NCI-H2107 treated with DMSO at 0.1 percent for 48 hours (cell line): ENCODE measurements at regions not wholly inside any gene's neighbourhood (a gene's known extent, or its start where the extent isn't known, plus 50 kb on each side); places are given as distances from the start of the nearest gene placed in this dataset.

Source experiments
- DNase-seq: peaks from one replicate; lab custom pipeline; 2025; ENCODE audit not compliant: unreplicated experiment; lab: John Stamatoyannopoulos, UW

DNA sequence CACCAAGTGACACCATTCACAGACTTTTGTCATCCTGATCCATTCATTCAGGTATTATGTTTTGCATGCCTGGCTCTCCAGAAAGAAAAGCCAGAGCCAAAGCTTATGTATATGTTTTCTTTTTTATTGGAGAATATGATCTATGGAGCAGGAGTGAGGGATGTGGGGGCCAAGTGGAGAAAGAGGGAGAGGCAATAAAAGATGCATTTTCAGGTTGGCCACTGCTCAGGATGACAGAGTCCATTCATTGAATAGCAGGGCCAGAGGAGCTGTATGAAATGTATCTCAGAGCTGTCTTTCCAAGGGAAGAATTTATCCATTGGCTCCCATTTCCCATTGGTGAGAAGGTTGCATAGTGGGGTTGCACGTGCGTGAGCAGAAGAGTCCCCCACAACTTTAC lies 416.1 kb downstream of the ATP23 start:
- no peak for DNase-seq

DNA sequence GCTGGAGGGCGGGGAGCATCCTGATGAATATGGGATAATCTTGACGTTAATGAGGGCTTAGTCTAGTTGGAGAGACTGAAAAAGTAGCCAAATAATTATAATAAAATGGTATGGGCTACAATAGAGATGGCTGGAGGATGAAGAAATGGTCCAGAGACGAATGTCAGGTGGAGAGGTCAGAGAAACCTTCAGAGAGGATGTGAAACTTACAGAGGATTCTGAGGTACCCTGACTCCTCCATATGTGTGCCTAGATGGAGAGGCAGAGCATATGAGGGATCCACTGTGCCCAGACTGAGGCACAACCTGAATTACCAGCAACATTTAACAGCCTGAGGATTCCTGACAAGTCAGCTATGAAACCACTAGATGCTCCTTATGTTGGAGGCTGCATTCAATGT lies 417.0 kb downstream of the ATP23 start:
- no peak for DNase-seq

DNA sequence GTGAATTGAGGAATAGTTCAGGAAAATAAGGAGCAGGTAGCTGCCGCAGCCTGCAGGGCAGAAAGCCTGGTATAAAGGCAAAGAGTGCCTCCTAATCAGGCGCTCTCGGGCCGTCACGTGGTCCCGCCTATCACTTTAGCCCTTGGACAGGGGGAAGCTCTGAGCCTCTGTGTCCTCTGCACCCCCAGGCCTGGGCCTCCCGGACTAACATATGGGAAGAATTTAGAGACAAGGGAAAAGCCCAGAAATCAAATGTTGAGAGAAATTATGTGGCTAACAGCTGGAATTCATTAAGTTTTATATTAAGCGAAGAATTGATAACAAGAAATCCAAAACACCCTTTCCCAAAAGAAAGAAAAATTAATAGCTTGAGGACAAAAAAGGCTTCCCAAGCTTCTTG lies 417.7 kb downstream of the ATP23 start:
- DNase-seq: no peak

GRCh38 chr12:58361056-58361455 lies 419.7 kb downstream of the ATP23 start:
- DNase-seq: no peak

GRCh38 chr12:58363971-58364370 lies 422.6 kb downstream of the ATP23 start:
- no peak for DNase-seq

GRCh38 chr12:58364389-58365086 lies 423.2 kb downstream of the ATP23 start:
- no peak for DNase-seq

GRCh38 chr12:58365087-58365390 lies 423.7 kb downstream of the ATP23 start:
- no peak for DNase-seq

DNA sequence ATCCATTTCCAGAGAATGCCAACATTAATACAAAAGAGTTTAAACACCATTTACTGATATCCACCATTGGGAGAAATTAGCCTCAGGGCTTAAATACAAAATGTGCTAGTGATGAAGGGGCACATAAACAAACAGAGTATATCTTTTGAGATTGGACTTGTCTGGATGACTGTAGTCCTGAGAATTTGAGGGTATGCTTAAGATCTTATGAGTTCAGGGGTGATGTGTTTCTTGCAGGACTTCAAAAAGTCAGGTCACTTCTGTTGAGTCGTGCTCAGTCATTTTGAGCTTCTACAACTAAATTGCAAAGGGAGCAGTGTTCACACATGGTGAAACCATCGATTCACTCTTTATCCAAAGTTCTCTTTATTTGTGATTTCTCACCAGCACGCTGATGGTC lies 425.7 kb downstream of the ATP23 start:
- DNase-seq: no peak

DNA sequence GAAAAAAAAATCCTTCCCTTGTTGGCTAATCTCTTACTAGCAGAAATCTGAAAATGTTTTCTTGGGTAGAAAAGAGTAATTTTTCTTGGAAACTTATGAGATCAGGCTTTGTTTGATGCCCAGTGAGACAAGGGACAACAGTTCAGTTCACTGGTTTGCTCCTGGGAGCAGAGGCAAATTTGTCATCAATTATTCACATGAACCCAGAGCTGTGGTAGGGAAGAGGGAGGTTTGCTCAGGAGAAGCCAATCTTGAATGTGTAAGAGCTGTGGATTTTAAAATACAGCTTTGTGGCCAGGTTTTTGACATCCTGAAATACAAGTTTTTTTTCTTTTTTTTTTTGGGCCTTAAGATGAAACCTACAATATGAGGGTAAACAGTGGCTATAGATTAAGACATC lies 426.6 kb downstream of the ATP23 start:
- no peak for DNase-seq

DNA sequence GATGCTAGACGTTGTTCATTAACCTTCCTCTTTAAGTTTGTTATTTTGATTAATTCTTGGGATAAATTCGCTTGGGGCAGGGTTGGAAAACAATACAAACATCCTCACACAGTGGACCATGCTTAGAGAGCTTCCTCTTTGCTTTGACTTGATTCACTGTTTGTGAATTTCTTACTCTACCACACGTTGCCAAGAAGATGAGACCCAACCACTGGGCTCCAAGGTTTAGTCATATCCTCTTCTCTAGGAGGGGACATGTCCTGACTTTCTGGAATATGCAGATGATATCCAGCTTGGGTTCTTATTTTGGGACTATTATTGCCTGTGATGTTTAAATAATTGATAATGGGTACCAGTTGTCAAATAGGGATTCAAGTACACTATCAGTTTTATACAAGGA lies 428.2 kb downstream of the ATP23 start:
- DNase-seq: no peak

DNA sequence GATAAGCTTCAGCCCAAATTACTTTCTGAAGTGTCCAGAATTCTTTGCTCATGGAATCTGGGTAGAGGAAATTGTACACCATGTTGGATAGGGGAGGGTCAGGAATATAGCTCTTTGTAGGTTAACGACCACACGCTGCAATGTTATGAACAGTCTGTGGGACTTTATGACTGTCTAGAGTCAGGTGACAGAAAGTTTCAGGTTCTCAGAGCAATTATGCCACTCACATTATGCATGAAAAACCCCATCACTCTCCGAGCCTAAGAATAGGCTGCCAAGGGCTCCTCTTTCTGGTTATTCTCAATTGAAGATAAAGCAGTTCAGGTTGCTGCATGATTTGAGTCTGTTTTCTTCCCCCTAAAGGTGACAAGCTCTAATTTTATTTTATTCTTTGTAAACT lies 430.9 kb downstream of the ATP23 start:
- no peak for DNase-seq

DNA sequence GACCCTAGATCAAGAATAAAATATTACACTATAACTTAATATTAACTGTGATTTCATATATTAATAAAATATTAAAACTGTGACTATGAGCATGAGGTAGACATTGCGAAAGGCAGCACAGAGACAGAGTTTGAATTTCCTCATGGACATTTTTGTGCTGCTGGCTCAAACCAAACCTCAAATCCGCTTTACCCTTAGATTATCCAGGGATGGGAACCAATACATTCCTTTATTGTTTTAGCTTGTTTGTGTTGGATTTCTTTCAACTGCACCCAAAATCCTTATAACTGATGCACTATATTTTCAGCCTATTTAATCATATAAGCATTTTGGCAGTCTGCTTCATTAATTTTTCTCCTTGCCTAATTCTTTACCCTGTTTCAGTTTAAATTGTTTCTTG lies 436.7 kb downstream of the ATP23 start:
- no peak for DNase-seq

DNA sequence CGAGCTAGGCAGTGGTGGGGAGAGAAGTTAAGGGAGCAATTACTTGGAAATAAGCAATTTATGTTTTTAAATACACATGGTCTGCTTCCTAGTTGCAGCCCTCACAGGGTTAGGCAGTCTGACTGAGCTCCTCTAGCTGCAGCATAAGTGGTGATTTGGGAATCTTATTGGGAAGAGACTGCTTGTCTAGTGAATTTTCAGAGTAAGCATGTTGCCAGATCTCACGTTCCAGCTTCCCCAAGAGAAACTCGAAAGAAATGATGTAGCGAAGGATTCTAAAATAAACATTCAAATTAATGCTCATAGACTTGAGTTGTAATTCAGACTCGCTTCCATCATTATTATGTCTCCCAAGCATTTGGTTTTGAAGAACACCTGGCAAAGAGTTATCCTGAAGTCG lies 440.2 kb downstream of the ATP23 start:
- no peak for DNase-seq

GRCh38 chr12:58384196-58384595 lies 442.8 kb downstream of the ATP23 start:
- no peak for DNase-seq

- no peak for DNase-seq
Observed at GRCh38 chr12:58386136-58386535, 444.8 kb downstream of the ATP23 start.

- DNase-seq: no peak
Observed at GRCh38 chr12:58387199-58387598, 445.8 kb downstream of the ATP23 start.

DNA sequence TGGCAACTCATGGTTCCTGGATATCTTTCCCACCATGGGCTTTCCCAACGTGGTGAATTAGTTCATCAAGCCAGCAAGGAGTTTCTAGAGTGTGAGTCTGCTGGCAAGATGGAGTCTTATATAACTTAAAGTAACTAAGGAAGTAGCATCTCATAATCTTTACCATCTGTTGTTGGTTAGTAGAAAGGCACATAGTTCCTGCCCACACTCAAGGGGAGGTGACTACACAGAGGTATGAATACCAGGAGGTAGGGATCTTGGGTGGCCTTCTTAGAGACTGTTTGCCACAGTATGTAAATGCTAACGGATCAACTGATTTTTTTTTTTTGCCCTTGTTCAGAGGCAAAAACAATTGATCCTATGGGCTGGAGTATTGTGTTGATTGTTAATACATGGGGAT lies 446.9 kb downstream of the ATP23 start:
- no peak for DNase-seq

- no peak for DNase-seq
Observed at GRCh38 chr12:58393152-58393551, 451.8 kb downstream of the ATP23 start.

DNA sequence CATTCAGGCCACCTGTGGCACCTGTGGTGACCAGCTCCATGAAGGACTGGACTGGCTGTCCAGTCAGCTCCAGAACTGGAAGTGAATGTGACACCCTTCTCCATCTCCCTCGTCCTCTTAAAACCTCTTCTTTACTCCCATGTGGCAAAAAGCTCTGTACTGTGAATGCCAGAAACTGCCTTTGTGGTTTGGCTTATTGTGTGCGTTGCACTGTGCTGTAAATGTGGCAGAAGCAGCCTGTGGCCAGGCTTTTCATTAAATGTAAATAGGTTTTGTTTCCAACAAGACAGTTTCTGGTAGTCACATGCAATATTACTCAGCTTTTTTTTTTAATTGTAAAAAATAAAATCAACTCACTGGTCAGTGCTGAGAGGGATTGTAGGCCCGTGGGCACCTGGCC lies 453.7 kb downstream of the ATP23 start:
- DNase-seq: no peak

DNA sequence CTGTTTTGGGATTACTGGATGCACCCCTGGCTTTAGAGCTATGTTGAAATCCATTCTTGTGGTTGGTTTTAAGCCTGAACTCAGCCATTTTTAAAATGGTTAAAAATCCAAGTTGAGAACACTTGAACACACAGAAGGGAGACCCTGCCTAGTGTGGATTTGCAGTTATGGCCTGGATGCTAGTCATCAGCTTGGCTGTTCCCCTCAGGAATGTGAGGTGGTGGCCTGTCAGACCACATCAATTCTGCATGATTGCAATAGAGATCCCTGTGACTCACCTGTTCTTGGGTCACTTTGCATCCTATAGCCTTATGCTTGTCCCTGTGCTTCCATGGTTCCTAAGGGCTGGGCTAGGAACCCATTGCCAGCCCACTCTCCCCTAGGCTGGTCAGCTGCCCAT lies 454.1 kb downstream of the ATP23 start:
- no peak for DNase-seq

DNA sequence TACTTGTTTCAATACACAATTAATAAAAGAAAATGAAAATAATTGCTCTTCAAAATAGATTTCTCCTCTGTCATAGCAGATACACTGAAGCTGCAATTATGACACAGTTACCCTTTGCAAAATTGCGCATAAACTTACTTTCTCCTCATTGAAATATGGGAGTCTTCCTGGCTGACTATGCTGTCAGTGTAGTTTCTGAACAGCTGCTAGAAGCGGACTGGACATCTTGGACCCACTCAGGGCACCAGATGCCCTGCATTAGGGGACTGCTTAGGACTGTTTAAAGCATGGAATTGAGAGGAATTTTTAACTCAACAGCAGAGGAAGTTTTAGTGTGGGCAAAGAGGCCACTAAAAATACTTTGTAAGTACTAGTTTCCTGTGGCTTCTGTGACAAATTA lies 454.9 kb downstream of the ATP23 start:
- DNase-seq: no peak

DNA sequence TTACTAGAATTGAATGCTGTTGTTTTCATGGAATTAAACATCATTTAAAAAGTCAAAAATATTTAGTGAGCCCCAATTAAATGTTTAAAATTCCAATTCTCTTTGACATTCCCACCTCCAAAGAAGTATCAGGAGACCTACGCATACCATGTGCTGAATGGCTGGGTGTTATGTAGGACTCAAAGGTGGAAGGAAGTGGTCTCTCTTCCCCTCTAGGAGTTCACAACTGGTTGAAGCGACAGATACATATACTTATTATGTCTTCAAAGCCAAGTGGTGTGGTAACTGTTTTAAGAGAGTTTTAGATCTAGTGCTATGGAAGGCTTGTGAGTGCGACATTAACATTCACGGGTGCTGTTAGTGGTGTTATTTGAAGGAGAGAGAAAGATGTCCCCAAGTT lies 464.0 kb downstream of the ATP23 start:
- DNase-seq: no peak

- DNase-seq: no peak
Observed at GRCh38 chr12:58408516-58408915, 467.1 kb downstream of the ATP23 start.
